Epithelial cell of esophagus (primary cell): ENCODE measurements at regions not wholly inside any gene's neighbourhood (a gene's known extent, or its start where the extent isn't known, plus 50 kb on each side); places are given as distances from the start of the nearest gene placed in this dataset.
"Not testable (repeated sequence)": the region's sequence is repeated elsewhere in the genome, so short reads cannot be mapped to it uniquely, and the experiment has no call there.

Experiments used
- DNase-seq: peaks from one replicate; pipeline ENCODE4 v3.0.0; 2010; ENCODE audit warnings: low read depth
- H3K4me3 ChIP-seq: 2 replicates; pipeline ENCODE4 v1.5.1; 2011; ENCODE audit warnings: mild to moderate bottlenecking, low read length, control low read depth

GRCh38 chr3:195637011-195637410 is 53.3 kb upstream of the APOD start:
- DNase-seq, H3K4me3 ChIP-seq: not testable (repeated sequence)

- H3K4me3 ChIP-seq, result peak overlapping the region; percentile 34
- peak; percentile 27 for DNase-seq
Measured at GRCh38 chr3:195635898-195636685, 52.4 kb upstream of the APOD start.

GRCh38 chr3:195635262-195635873 is 51.6 kb upstream of the APOD start:
- not testable (repeated sequence) for H3K4me3 ChIP-seq, DNase-seq

- H3K4me3 ChIP-seq, result peak overlapping the region; percentile 47
- DNase-seq, result not testable (repeated sequence)
Measured at GRCh38 chr3:195634426-195635261, 50.9 kb upstream of the APOD start.
